SK-N-MC (cell line): ENCODE measurements at regions not wholly inside any gene's neighbourhood (a gene's known extent, or its start where the extent isn't known, plus 50 kb on each side); places are given as distances from the start of the nearest gene placed in this dataset.

ENCODE experiments used
- EZH2 ChIP-seq: fragments of 200-600 bp; sonication (generic); IDR thresholded peaks from one replicate; pipeline ENCODE4 v1.6.1; 2017; ENCODE audit warnings: antibody characterized with exemption
- POLR2AphosphoS5 ChIP-seq: IDR thresholded peaks from 2 replicates; pipeline ENCODE4 v1.6.1; 2012; ENCODE audit warnings: mild to moderate bottlenecking, low read depth, low read length, borderline replicate concordance

- TF ChIP-seq EZH2 (no peak), POLR2AphosphoS5 (no peak)
Observed at GRCh38 chr3:111392894-111393398, 149.1 kb upstream of the CD96 start.
